ENCODE measurements at regions not wholly inside any gene's neighbourhood (a gene's known extent, or its start where the extent isn't known, plus 50 kb on each side); places are given as distances from the start of the nearest gene placed in this dataset.

GRCh38 chr7:69180662-69181061 is 417.6 kb upstream of the AUTS2 start (continued):
- TF ChIP-seq, protein P1, sequence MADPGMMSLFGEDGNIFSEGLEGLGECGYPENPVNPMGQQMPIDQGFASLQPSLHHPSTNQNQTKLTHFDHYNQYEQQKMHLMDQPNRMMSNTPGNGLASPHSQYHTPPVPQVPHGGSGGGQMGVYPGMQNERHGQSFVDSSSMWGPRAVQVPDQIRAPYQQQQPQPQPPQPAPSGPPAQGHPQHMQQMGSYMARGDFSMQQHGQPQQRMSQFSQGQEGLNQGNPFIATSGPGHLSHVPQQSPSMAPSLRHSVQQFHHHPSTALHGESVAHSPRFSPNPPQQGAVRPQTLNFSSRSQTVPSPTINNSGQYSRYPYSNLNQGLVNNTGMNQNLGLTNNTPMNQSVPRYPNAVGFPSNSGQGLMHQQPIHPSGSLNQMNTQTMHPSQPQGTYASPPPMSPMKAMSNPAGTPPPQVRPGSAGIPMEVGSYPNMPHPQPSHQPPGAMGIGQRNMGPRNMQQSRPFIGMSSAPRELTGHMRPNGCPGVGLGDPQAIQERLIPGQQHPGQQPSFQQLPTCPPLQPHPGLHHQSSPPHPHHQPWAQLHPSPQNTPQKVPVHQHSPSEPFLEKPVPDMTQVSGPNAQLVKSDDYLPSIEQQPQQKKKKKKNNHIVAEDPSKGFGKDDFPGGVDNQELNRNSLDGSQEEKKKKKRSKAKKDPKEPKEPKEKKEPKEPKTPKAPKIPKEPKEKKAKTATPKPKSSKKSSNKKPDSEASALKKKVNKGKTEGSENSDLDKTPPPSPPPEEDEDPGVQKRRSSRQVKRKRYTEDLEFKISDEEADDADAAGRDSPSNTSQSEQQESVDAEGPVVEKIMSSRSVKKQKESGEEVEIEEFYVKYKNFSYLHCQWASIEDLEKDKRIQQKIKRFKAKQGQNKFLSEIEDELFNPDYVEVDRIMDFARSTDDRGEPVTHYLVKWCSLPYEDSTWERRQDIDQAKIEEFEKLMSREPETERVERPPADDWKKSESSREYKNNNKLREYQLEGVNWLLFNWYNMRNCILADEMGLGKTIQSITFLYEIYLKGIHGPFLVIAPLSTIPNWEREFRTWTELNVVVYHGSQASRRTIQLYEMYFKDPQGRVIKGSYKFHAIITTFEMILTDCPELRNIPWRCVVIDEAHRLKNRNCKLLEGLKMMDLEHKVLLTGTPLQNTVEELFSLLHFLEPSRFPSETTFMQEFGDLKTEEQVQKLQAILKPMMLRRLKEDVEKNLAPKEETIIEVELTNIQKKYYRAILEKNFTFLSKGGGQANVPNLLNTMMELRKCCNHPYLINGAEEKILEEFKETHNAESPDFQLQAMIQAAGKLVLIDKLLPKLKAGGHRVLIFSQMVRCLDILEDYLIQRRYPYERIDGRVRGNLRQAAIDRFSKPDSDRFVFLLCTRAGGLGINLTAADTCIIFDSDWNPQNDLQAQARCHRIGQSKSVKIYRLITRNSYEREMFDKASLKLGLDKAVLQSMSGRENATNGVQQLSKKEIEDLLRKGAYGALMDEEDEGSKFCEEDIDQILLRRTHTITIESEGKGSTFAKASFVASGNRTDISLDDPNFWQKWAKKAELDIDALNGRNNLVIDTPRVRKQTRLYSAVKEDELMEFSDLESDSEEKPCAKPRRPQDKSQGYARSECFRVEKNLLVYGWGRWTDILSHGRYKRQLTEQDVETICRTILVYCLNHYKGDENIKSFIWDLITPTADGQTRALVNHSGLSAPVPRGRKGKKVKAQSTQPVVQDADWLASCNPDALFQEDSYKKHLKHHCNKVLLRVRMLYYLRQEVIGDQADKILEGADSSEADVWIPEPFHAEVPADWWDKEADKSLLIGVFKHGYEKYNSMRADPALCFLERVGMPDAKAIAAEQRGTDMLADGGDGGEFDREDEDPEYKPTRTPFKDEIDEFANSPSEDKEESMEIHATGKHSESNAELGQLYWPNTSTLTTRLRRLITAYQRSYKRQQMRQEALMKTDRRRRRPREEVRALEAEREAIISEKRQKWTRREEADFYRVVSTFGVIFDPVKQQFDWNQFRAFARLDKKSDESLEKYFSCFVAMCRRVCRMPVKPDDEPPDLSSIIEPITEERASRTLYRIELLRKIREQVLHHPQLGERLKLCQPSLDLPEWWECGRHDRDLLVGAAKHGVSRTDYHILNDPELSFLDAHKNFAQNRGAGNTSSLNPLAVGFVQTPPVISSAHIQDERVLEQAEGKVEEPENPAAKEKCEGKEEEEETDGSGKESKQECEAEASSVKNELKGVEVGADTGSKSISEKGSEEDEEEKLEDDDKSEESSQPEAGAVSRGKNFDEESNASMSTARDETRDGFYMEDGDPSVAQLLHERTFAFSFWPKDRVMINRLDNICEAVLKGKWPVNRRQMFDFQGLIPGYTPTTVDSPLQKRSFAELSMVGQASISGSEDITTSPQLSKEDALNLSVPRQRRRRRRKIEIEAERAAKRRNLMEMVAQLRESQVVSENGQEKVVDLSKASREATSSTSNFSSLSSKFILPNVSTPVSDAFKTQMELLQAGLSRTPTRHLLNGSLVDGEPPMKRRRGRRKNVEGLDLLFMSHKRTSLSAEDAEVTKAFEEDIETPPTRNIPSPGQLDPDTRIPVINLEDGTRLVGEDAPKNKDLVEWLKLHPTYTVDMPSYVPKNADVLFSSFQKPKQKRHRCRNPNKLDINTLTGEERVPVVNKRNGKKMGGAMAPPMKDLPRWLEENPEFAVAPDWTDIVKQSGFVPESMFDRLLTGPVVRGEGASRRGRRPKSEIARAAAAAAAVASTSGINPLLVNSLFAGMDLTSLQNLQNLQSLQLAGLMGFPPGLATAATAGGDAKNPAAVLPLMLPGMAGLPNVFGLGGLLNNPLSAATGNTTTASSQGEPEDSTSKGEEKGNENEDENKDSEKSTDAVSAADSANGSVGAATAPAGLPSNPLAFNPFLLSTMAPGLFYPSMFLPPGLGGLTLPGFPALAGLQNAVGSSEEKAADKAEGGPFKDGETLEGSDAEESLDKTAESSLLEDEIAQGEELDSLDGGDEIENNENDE (IDR thresholded peaks at IDR 0.05; ENCODE audit: insufficient replicate concordance, low read length) = no peak
- TF ChIP-seq RBBP5 (IDR thresholded peaks at IDR 0.05; ENCODE audit: borderline replicate concordance, low read depth, low read length) (no peak), FOSL1 (IDR thresholded peaks at IDR 0.05; ENCODE audit: insufficient read depth, low read depth, low read length) (no peak), HDAC6 (IDR thresholded peaks at IDR 0.05; ENCODE audit: low read depth, low read length) (no peak), POU5F1 (IDR thresholded peaks at IDR 0.05; ENCODE audit: low read depth, low read length) (no peak), CHD2 (IDR thresholded peaks at IDR 0.05; ENCODE audit: low read length) (no peak), KDM1A (IDR thresholded peaks at IDR 0.05; ENCODE audit: borderline replicate concordance, low read length) (no peak), YY1 (IDR thresholded peaks at IDR 0.05; ENCODE audit: low read depth, low read length) (no peak), EZH2 (IDR thresholded peaks at IDR 0.05; ENCODE audit: low read depth, low read length, severe bottlenecking) (no peak), CEBPB (IDR thresholded peaks at IDR 0.05; ENCODE audit: low read depth, low read length) (no peak), HDAC2 (IDR thresholded peaks at IDR 0.05; ENCODE audit: borderline replicate concordance in 1 of 2, low read depth in 2 of 2, low read length in 2 of 2) (no peak), KDM5A (IDR thresholded peaks at IDR 0.05; ENCODE audit: low read length) (no peak), POLR2AphosphoS5 (IDR thresholded peaks at IDR 0.05; ENCODE audit: low read depth, low read length) (no peak)

Measured in H1 (cell line).